C1 segment of cervical spinal cord (tissue), 14 donors: ENCODE measurements at regions not wholly inside any gene's neighbourhood (a gene's known extent, or its start where the extent isn't known, plus 50 kb on each side); places are given as distances from the start of the nearest gene placed in this dataset.
"Not testable (repeated sequence)": the region's sequence is repeated elsewhere in the genome, so short reads cannot be mapped to it uniquely, and the experiment has no call there.

Source experiments
- DNase-seq, 14 donors: peaks; one replicate each; lab custom pipeline; 2025; lab: John Stamatoyannopoulos, UW

- DNase-seq: no peak
These were observed 376.0 kb upstream of the KLHL29 start for GRCh38 chr2:23008951-23009350.

- DNase-seq: peak in 6 of 14 donors; percentile 2 to 83 (median 4)
These were observed 375.3 kb upstream of the KLHL29 start for GRCh38 chr2:23009545-23010149.

- no peak for DNase-seq
These were observed 372.5 kb upstream of the KLHL29 start for GRCh38 chr2:23012499-23012898.

GRCh38 chr2:23015651-23016200, 369.3 kb upstream of the KLHL29 start:
- no peak for DNase-seq

- no peak for DNase-seq
These were observed 365.5 kb upstream of the KLHL29 start for GRCh38 chr2:23019476-23019875.

GRCh38 chr2:23020659-23021058, 364.3 kb upstream of the KLHL29 start:
- DNase-seq: no peak

GRCh38 chr2:23021311-23022120, 363.5 kb upstream of the KLHL29 start:
- DNase-seq: no peak

- no peak for DNase-seq
These were observed 361.3 kb upstream of the KLHL29 start for GRCh38 chr2:23023722-23024121.

- no peak for DNase-seq
These were observed 358.3 kb upstream of the KLHL29 start for GRCh38 chr2:23026671-23027070.

- no peak for DNase-seq
These were observed 357.6 kb upstream of the KLHL29 start for GRCh38 chr2:23027396-23027795.

GRCh38 chr2:23028106-23028505, 356.9 kb upstream of the KLHL29 start:
- no peak for DNase-seq

GRCh38 chr2:23029111-23029510, 355.9 kb upstream of the KLHL29 start:
- no peak for DNase-seq

GRCh38 chr2:23029951-23030350, 355.0 kb upstream of the KLHL29 start:
- no peak for DNase-seq

- DNase-seq: no peak
These were observed 350.0 kb upstream of the KLHL29 start for GRCh38 chr2:23034996-23035395.

- no peak for DNase-seq
These were observed 348.4 kb upstream of the KLHL29 start for GRCh38 chr2:23036629-23037028.

- peak in 11 of 14 donors; percentile 6 to 54 (median 33) for DNase-seq
These were observed 347.4 kb upstream of the KLHL29 start for GRCh38 chr2:23037596-23037995.

- no peak for DNase-seq
These were observed 343.5 kb upstream of the KLHL29 start for GRCh38 chr2:23041443-23041842.

GRCh38 chr2:23042216-23042906, 342.6 kb upstream of the KLHL29 start:
- DNase-seq: no peak

- DNase-seq: no peak
These were observed 334.6 kb upstream of the KLHL29 start for GRCh38 chr2:23050388-23050787.

GRCh38 chr2:23053601-23054000, 331.4 kb upstream of the KLHL29 start:
- no peak for DNase-seq

- DNase-seq: no peak
These were observed 329.7 kb upstream of the KLHL29 start for GRCh38 chr2:23055251-23055650.

- DNase-seq: not testable (repeated sequence)
These were observed 328.1 kb upstream of the KLHL29 start for GRCh38 chr2:23056846-23057245.
